ENCODE measurements at regions not wholly inside any gene's neighbourhood (a gene's known extent, or its start where the extent isn't known, plus 50 kb on each side); places are given as distances from the start of the nearest gene placed in this dataset.
A peak's percentile ranks its signal among the peaks of the same experiment; 100 is the strongest.

DNA sequence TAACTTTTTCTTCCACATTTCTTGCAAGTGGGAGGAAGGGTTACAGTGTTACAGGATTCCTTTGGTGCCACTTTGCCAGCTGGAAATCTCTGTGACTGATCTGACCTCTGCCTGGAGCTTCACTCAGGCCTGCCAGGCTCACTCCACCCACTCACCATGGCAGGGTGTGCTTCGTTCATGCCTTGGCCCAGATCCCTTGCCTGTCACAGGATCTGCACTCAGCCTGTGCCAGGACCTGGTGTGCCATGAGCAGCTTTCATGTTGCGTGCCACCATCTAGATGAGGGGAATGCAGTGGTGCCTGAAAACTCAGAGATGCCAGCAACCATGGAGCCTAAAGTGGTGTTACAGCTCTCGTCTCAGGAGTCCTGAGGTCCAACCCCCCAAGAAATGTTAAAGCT lies 2596.4 kb downstream of the PCDH7 start:
- Histone ChIP-seq H2BK12ac (ENCODE audit: low read length in 2 of 2) (no peak overlapping the region), H2BK5ac (ENCODE audit: low read depth, low read length, poor library complexity, severe bottlenecking) (no peak overlapping the region), H3K4ac (ENCODE audit: low read depth in 1 of 2, low read length in 2 of 2) (no peak overlapping the region), H2AFZ (ENCODE audit: low read depth, low read length) (no peak overlapping the region), H3K23ac (ENCODE audit: low read length in 2 of 2) (no peak overlapping the region), H4K8ac (ENCODE audit: low read length) (no peak overlapping the region), H3K4me3 (ENCODE audit: insufficient read depth in 1 of 2, low read depth in 1 of 2, low read length in 2 of 2) (no peak overlapping the region), H3K9ac (ENCODE audit: low read length) (peak overlapping the region; percentile 34), H3K27ac (ENCODE audit: low read length, poor library complexity, severe bottlenecking) (no peak overlapping the region), H2BK120ac (ENCODE audit: low read depth, low read length) (no peak overlapping the region), H3K79me1 (replicated peaks; ENCODE audit: low read length, poor library complexity, severe bottlenecking) (no peaks in the 10 kb centered on the region), H3K4me1 (ENCODE audit: control insufficient read depth, insufficient read depth, low read depth, low read length) (no peaks in the 10 kb centered on the region), H3K14ac (ENCODE audit: low read length in 2 of 2) (no peak overlapping the region), H3K18ac (ENCODE audit: low read depth in 1 of 2, low read length in 2 of 2) (no peak overlapping the region), H2AK5ac (ENCODE audit: low read length, severe bottlenecking) (no peak overlapping the region), H4K91ac (ENCODE audit: low read length) (no peak overlapping the region), H3K36me3 (ENCODE audit: control insufficient read depth in 1 of 2, insufficient read depth in 2 of 2, low read depth in 1 of 2, low read length in 2 of 2) (no peaks in the 10 kb centered on the region), H3K27me3 (ENCODE audit: control insufficient read depth in 1 of 2, insufficient read depth in 1 of 2, low read length in 2 of 2) (no peaks in the 10 kb centered on the region), H3K9me3 (ENCODE audit: control insufficient read depth, low read length) (peaks cover 6% of the 10 kb centered on the region), H3K4me2 (ENCODE audit: low read length, poor library complexity, severe bottlenecking) (no peak overlapping the region), H2BK15ac (ENCODE audit: low read depth, poor library complexity, severe bottlenecking) (no peak overlapping the region)
- no peak for DNase-seq
- 89% methylated on average over 3 of the region's 3 CpGs for WGBS

DNA sequence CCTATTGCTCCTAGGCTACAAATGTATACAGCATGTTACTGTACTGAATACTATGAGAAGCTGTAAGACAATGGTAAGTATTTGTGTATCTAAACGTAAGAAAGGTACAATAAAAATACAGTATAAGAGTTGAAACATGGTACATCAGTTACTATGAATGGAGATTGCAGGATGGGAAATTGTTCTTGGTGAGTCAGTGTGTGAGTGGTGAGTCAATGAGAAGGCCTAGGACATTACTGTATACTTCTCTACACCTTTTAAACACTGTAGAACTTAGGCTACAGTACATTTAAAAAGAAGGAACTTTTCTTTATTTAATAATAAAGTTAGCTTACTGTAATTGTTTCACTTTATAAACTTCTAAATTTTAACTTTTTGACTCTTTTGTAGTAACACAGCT lies 2603.2 kb downstream of the PCDH7 start:
- Histone ChIP-seq H2BK120ac (ENCODE audit: low read depth, low read length) (no peak overlapping the region), H3K23ac (ENCODE audit: low read length in 2 of 2) (no peak overlapping the region), H3K27me3 (ENCODE audit: control insufficient read depth in 1 of 2, insufficient read depth in 1 of 2, low read length in 2 of 2) (no peaks in the 10 kb centered on the region), H3K9ac (ENCODE audit: low read length) (no peak overlapping the region), H4K8ac (ENCODE audit: low read length) (no peak overlapping the region), H3K36me3 (ENCODE audit: control insufficient read depth in 1 of 2, insufficient read depth in 2 of 2, low read depth in 1 of 2, low read length in 2 of 2) (no peaks in the 10 kb centered on the region), H3K14ac (ENCODE audit: low read length in 2 of 2) (no peak overlapping the region), H2BK5ac (ENCODE audit: low read depth, low read length, poor library complexity, severe bottlenecking) (no peak overlapping the region), H3K79me1 (replicated peaks; ENCODE audit: low read length, poor library complexity, severe bottlenecking) (no peaks in the 10 kb centered on the region), H3K4me1 (ENCODE audit: control insufficient read depth, insufficient read depth, low read depth, low read length) (no peaks in the 10 kb centered on the region), H2AFZ (ENCODE audit: low read depth, low read length) (no peak overlapping the region), H3K4ac (ENCODE audit: low read depth in 1 of 2, low read length in 2 of 2) (no peak overlapping the region), H2AK5ac (ENCODE audit: low read length, severe bottlenecking) (no peak overlapping the region), H3K4me2 (ENCODE audit: low read length, poor library complexity, severe bottlenecking) (no peak overlapping the region), H3K4me3 (ENCODE audit: insufficient read depth in 1 of 2, low read depth in 1 of 2, low read length in 2 of 2) (no peak overlapping the region), H3K18ac (ENCODE audit: low read depth in 1 of 2, low read length in 2 of 2) (no peak overlapping the region), H2BK12ac (ENCODE audit: low read length in 2 of 2) (no peak overlapping the region), H2BK15ac (ENCODE audit: low read depth, poor library complexity, severe bottlenecking) (no peak overlapping the region), H3K9me3 (ENCODE audit: control insufficient read depth, low read length) (no peaks in the 10 kb centered on the region), H3K27ac (ENCODE audit: low read length, poor library complexity, severe bottlenecking) (no peak overlapping the region), H4K91ac (ENCODE audit: low read length) (no peak overlapping the region)
- WGBS = 83% methylated on average over 1 of the region's 1 CpG
- DNase-seq = no peak

DNA sequence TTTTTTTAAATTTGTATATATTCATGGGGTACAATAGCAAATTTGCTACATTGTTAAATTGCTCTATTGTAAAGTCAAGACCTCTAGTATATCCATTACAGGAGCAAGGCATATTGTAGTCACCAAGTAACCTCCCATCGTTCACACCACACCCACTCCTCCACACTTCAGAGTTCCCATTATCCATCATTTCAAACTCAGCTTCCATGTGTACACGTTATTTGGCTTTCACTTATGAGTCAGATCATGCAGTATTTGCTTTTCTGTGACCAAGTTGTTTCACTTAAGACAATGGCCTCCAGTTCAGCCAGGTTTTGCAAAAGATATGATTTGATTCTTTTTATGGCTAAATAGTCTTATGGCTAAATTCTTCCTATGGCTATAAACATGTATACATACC lies 2614.2 kb downstream of the PCDH7 start:
- Histone ChIP-seq H3K18ac (ENCODE audit: low read depth in 1 of 2, low read length in 2 of 2) (no peak overlapping the region), H3K14ac (ENCODE audit: low read length in 2 of 2) (no peak overlapping the region), H3K79me1 (replicated peaks; ENCODE audit: low read length, poor library complexity, severe bottlenecking) (no peaks in the 10 kb centered on the region), H2BK15ac (ENCODE audit: low read depth, poor library complexity, severe bottlenecking) (no peak overlapping the region), H3K9me3 (ENCODE audit: control insufficient read depth, low read length) (peaks cover 15% of the 10 kb centered on the region), H3K4me3 (ENCODE audit: insufficient read depth in 1 of 2, low read depth in 1 of 2, low read length in 2 of 2) (no peak overlapping the region), H2BK120ac (ENCODE audit: low read depth, low read length) (no peak overlapping the region), H3K27ac (ENCODE audit: low read length, poor library complexity, severe bottlenecking) (no peak overlapping the region), H2AK5ac (ENCODE audit: low read length, severe bottlenecking) (no peak overlapping the region), H3K4me1 (ENCODE audit: control insufficient read depth, insufficient read depth, low read depth, low read length) (no peaks in the 10 kb centered on the region), H2BK12ac (ENCODE audit: low read length in 2 of 2) (no peak overlapping the region), H4K8ac (ENCODE audit: low read length) (no peak overlapping the region), H3K4ac (ENCODE audit: low read depth in 1 of 2, low read length in 2 of 2) (no peak overlapping the region), H3K9ac (ENCODE audit: low read length) (no peak overlapping the region), H4K91ac (ENCODE audit: low read length) (no peak overlapping the region), H3K36me3 (ENCODE audit: control insufficient read depth in 1 of 2, insufficient read depth in 2 of 2, low read depth in 1 of 2, low read length in 2 of 2) (no peaks in the 10 kb centered on the region), H2AFZ (ENCODE audit: low read depth, low read length) (no peak overlapping the region), H3K27me3 (ENCODE audit: control insufficient read depth in 1 of 2, insufficient read depth in 1 of 2, low read length in 2 of 2) (no peaks in the 10 kb centered on the region), H2BK5ac (ENCODE audit: low read depth, low read length, poor library complexity, severe bottlenecking) (no peak overlapping the region), H3K4me2 (ENCODE audit: low read length, poor library complexity, severe bottlenecking) (no peak overlapping the region), H3K23ac (ENCODE audit: low read length in 2 of 2) (no peak overlapping the region)
- WGBS = 79% methylated on average over 2 of the region's 2 CpGs
- no peak for DNase-seq

DNA sequence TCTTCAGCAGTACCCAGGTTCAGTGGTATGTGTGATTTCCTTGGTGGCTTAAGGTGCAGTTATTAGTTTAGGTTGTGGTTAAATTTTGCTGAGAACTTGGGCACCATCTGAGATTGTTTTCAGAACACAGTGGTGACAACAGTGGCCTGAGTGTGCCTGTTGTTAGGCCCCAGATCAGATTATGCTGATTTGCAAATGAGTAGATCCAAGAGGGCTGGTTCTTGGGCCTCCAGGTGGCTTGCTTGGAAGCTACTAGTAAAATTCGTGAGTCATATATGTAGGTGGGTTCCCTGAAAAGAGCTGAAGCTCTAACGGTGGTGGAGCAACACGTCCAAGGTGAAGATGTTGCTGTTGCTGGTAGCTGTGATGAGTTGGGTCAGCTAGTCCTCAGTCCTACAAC lies 2619.6 kb downstream of the PCDH7 start:
- H3K18ac ChIP-seq (ENCODE audit: low read depth in 1 of 2, low read length in 2 of 2) = no peak overlapping the region
- no peak overlapping the region for H4K91ac ChIP-seq (ENCODE audit: low read length)
- no peak for DNase-seq
- peaks cover 15% of the 10 kb centered on the region for H3K9me3 ChIP-seq (ENCODE audit: control insufficient read depth, low read length)
- no peak overlapping the region for H3K27ac ChIP-seq (ENCODE audit: low read length, poor library complexity, severe bottlenecking)
- H2BK15ac ChIP-seq (ENCODE audit: low read depth, poor library complexity, severe bottlenecking) = no peak overlapping the region
- no peak overlapping the region for H3K14ac ChIP-seq (ENCODE audit: low read length in 2 of 2)
- H3K27me3 ChIP-seq (ENCODE audit: control insufficient read depth in 1 of 2, insufficient read depth in 1 of 2, low read length in 2 of 2) = no peaks in the 10 kb centered on the region
- H4K8ac ChIP-seq (ENCODE audit: low read length) = no peak overlapping the region
- no peak overlapping the region for H2AFZ ChIP-seq (ENCODE audit: low read depth, low read length)
- no peak overlapping the region for H3K4me2 ChIP-seq (ENCODE audit: low read length, poor library complexity, severe bottlenecking)
- H3K4ac ChIP-seq (ENCODE audit: low read depth in 1 of 2, low read length in 2 of 2) = no peak overlapping the region
- no peak overlapping the region for H3K9ac ChIP-seq (ENCODE audit: low read length)
- no peak overlapping the region for H2BK120ac ChIP-seq (ENCODE audit: low read depth, low read length)
- no peak overlapping the region for H3K4me3 ChIP-seq (ENCODE audit: insufficient read depth in 1 of 2, low read depth in 1 of 2, low read length in 2 of 2)
- WGBS = 75% methylated on average over 3 of the region's 3 CpGs
- H2AK5ac ChIP-seq (ENCODE audit: low read length, severe bottlenecking) = no peak overlapping the region
- H2BK12ac ChIP-seq (ENCODE audit: low read length in 2 of 2) = no peak overlapping the region
- no peaks in the 10 kb centered on the region for H3K36me3 ChIP-seq (ENCODE audit: control insufficient read depth in 1 of 2, insufficient read depth in 2 of 2, low read depth in 1 of 2, low read length in 2 of 2)
- no peaks in the 10 kb centered on the region for H3K79me1 ChIP-seq (replicated peaks; ENCODE audit: low read length, poor library complexity, severe bottlenecking)
- no peaks in the 10 kb centered on the region for H3K4me1 ChIP-seq (ENCODE audit: control insufficient read depth, insufficient read depth, low read depth, low read length)
- no peak overlapping the region for H3K23ac ChIP-seq (ENCODE audit: low read length in 2 of 2)
- no peak overlapping the region for H2BK5ac ChIP-seq (ENCODE audit: low read depth, low read length, poor library complexity, severe bottlenecking)
